GM21528 (cell line): ENCODE measurements at regions not wholly inside any gene's neighbourhood (a gene's known extent, or its start where the extent isn't known, plus 50 kb on each side); places are given as distances from the start of the nearest gene placed in this dataset.

Experiments used
- ATAC-seq: cut with Tn5 transposase; IDR thresholded peaks from one replicate; pipeline ENCODE4 v1.9.1; 2021; ENCODE audit warnings: mild to moderate bottlenecking, moderate library complexity; ENCODE audit not compliant: unreplicated experiment, low FRiP score

DNA sequence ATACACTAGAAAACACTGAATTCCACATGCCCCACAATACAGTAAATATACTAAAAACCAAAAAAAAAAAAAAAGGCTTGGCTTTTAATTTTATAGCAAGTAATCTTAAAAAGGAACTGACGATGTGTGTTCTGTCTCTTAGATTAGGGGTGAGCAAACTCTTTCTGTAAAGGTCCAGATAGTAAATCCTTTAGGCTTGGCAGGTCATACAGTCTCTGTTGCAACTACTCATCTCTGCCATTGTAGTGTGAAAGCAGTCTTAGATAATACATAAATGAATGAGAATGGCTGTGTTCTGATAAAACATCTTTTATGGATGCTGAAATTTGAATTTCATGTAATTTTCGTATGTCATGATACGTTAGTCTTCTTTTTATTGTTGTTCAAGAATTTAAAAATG lies 150.2 kb downstream of the SLC30A10 start:
- no peak for ATAC-seq

DNA sequence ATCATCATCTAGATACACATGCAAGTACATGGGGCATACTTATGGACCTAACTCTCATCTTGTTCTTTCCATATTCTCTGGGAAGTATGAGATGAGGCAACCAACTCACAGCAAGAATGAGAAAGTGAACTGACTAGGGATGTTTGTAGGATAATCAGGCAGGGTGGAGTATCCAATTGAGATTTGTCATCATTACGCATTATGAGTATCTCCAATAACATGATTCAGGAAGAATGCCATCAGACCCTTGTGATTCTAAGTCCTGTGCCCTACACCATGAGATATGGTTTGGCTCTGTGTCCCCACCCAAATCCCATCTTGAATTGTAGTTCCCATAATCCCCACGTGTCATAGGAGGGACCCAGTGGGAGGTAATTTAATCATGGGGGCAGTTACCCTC lies 154.0 kb downstream of the SLC30A10 start:
- no peak for ATAC-seq

DNA sequence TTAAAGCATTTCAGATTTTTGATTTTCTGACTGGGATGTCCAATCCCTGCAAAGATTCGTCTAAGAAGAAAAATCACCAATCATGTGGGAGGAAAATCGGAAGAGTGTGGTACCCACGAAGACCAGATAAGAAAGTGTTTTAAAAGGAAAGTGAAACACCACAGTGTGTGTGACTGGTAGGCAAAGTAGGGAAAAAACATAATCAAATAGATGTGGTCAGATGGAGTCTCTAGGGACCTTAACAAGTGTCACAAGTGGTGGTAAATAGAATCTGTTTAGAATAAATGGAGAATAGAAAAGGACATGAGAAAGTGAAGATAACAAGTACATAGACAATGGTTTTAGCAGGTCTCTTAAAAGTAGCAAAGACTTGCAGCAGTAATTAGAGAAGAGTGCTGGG lies 154.6 kb downstream of the SLC30A10 start:
- peak; percentile 96 for ATAC-seq

DNA sequence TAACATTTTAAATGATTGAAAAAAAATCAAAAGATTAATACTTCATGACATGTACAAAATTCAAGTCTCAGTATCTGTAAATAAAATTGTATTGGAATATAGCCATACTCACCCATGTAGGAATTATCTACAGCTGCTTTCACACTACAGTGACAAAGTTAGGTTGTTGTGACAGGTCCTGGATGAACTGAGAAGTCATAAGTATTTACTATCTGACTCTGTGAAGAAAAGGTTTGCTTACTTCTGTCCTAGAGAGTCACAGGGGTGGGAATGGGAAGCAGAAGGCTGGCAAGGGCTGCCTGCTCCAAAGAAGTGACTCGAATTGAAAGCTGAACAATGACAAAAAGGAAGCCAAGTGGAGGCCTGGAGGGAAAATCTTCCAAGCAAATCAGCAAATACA lies 155.2 kb downstream of the SLC30A10 start:
- no peak for ATAC-seq

DNA sequence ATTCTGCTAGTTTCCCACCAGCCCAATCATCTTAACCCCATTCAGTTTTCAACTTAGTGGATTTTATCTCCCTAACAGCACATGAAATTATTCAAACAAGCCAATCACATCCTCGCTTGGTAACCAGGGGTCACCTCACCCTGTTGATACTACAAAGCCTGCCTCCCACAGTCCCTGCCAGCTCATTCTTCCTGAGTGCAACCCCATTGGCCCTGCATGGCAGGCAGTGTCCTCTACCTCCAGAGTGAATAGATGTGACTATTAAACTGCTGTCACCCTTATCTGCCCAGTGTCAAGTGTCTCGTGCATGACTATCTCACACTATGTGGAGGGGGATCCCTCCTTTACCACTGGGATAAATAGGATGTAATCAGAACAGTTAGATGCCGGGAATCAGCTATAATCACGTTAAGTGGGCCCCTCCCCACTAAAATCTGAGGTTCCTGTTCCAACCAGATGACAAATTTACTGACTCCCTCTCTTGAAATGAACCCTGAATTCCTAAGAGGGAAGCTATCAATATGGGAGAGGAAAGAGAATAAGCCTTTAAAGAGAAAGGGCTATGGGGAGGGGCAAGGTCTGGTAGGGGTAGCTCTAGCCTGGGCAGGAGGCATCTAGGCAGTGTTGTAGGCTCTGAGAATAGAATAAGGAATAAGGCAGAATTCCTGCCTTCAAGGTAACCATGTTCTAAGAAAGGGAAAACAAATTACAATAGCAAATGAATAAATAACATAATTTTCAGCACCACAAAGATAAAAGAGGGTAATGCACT lies 155.9 kb downstream of the SLC30A10 start:
- ATAC-seq, result no peak

DNA sequence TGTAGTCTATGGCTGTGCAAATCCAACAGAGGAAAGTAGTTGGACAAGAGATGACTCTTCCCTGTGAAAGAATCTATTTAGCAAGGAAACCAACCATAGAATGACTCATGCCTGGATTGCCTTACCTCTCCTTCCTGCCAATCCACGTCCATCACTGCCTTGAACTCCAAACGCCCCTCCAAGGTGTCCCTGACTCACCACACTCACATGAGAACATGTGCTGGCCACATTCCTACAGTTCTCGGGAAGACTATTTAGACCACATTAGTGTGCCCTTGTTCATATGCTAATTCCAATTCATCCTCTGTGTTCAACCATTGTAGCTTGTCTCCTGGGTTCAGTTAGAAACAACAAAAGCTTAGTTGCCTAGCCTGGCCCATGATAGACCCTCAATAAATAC lies 157.3 kb downstream of the SLC30A10 start:
- ATAC-seq, result no peak

DNA sequence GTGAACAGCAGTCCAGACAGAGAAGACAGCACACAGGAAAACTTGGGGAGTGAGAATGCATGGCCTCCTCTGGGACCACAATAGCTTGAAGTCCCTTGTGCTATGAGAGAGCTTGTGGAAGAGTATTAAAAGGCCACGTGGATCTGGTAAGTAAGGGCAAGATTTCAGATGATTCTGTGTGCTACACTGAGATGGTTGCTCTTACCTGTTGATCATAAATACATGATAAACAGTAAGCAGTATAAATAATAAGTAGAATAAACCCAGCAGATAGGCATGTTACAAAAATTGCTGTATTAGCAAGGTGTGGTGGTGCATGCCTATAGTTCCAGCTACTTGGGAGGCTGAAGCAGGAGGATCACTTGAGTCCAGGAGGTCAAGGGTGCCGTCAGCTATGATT lies 150.4 kb upstream of the ZC3H11B start:
- no peak for ATAC-seq

DNA sequence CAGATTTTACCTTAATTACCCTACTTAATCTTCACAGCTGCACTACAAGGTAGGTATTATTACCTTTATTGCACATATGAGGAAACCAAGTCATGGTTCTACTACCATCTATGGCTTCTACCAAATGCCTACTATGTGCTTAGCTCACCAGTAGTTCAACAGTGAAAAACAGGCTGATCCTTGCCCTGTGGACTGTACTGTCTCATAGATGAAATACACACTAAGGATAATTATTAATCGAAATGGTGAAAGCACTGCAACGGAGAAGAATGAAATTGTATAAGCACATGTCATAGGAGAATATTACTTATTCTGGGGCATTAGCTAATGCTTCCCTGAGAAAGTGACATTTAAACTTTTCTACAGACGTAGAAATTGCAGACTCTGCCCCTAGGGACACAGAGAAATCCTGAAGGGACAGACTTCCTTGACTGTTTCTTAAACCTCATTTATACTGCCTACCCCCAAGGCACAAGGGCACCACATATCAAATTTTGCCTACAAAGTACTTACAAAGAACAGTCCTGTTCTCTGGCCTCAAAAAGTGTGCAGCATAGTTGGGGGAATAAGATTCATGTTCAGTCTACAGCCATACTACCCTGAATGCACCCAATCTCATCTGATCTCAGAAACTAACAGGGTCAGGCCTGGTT lies 148.4 kb upstream of the ZC3H11B start:
- ATAC-seq, result no peak

DNA sequence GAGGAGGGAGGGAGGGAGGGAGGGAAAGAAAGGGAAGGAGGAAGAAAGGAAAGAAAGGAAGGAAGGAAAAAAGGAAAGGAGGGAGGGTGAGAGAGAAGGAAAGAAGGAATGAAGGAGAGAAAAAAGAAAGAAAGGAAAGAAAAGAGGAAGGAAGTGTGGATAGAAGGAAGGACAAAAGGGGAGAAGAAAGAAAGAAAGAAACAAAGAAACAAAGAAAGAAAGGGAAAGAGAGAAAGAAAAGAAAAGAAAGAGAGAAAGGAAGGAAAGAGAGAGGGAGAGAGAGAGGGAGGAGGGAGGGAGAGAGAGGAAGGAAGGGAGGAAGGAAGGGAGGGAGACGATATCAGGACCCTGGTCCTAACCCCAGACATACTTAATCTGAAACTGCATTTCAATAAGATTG lies 146.2 kb upstream of the ZC3H11B start:
- ATAC-seq, result no peak

DNA sequence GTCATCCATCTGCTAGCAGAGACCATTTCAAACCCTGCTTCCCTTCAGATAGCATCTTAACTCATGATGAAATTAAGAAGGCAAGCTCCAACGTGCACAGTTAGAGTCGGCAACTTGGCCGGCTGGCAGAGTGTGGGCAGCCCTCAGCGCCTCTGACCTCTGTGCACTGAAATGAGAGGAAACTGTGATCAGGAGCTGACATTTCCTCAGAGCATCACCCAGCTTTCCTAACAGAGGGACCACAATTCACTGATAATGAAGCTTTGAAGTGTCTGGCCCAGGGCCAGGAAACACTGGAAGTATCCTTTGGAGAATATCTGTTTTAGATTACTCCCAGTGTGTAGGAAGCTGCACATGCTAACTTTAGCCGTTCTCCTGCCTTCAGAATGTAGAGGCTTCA lies 145.0 kb upstream of the ZC3H11B start:
- ATAC-seq, result no peak

DNA sequence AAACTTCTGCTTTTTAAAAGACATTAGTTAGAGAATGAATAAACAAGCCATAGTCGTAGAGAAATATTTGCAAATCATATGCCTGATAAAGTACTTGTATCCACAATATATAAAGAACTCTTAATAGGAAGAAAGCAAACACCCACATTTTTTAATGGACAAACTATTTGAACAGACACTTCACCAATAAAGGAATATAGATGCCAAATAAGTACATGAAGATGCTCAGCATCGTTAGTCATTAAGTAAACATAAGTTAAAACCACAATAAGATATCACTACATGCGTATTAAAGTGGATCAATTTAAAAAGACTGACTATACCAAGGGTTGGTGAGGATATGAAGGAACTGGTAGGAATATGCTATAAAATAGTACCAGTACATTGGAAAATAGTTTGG lies 142.3 kb upstream of the ZC3H11B start:
- ATAC-seq, result no peak

DNA sequence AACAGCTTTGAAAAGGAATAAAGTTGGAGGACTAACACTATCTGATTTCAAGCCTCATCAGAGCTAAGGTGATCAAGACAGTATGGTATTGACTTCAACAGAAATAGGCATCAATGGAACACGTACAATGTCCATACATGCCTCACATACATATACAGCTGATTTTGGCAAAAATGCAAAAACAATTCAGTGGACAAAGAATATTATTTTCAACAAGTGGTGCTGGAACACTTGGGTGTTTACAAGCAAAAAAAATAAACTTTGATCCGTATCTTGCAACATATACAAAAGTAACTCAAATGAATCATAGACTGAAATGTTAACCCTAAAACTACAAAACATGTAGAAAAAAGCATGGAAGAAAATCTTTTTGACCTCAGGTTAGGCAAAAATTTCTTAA lies 141.9 kb upstream of the ZC3H11B start:
- no peak for ATAC-seq

DNA sequence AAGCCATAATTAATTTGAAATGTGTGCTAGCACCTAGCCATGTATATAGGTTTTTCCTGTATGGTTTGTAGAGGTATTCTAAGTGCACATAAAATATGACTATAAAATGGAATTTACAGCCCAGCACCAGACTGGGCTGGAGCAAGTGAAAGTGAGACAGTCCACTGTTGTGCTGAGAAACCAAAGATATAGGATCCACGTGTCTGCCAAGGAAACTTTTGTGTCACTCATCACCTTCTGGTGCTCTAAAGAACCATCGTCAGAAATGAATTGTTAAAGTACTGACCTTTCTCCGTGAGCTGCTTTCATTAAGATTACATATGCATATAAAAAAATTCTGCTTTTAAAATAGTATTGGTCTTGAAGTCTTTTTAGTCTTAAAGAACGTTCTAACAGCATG lies 141.0 kb upstream of the ZC3H11B start:
- ATAC-seq, result no peak

DNA sequence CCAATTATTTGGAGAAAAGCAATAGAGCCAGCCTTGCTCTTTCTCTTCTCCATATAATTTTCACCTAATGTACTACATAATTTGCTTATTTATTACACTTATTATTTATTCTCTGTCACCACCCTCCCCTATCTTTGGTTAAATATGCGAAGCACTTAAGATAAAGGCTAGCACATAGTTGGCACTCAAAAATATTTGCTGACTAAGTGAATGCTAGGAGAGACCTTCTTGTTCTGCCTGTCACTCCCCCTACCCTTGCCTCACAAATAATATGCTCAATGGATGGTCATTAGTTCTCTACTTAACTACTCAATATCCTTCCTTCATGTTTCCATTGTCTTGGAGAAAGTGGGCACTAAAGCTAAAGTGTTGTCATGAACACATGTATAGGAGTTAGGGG lies 139.7 kb upstream of the ZC3H11B start:
- ATAC-seq, result no peak

DNA sequence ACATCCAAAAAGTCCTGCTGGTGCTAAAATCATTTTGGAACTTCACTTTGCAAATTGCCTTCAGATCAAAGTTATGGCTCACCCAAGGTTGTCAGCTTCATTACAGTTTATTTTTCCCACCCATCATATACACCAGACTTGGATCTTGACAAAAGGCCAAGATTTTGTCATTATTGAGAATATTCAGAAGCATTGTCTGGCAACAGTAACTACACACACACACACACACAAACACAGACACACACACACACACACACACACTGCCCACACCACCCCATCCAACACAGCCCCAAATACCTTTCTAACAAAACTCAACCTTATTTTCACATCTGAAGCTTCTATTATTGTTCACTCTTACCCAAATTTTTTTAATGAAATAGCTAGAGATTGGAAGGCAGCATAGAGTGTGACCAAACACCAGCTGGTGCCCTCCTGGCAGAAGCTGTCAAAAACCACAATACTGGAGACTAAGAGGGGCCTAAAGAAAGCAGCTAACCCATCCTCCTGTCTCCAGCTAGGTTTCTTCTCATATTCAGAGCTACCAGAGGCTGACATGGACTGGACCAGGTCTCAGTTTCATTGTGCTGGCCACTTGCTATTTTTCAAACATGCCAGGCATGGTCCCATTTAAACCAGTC lies 139.1 kb upstream of the ZC3H11B start:
- ATAC-seq, result no peak

DNA sequence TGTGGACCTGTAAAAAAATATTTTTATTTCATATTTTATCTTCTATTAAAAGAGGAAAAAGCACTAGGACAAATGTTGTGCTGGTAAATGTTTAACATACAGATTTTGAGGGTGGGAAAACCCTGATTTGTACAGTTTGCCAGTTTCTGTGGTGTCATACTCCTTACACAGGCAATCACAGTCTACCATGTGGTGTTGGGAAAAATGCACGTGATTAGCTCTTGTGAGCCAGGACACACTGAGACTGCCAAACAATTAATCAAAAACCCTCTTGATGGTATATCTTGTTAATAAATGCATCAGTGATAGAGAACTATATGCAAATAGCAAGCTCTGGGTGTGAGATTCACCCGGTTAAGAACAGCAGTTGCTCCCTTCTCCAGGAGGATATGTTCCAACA lies 136.5 kb upstream of the ZC3H11B start:
- no peak for ATAC-seq

DNA sequence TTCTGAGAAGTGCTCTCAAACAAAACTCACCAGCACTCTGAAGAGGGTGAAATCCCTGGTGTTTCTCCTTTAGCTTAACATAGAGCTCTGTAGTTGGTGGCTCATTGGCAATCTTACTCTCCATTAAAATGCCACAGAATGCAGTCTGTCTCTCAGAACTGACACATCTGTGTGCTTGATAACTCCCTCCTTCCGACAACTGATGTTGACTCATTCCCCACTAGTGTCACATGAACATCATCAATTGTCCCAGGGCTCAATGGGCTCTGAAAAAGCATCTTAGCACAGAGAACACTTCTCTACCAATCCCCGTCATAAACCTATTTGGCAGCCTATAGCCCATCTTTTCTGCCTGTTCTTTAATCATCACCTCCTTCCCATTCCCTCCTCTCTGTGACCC lies 133.2 kb upstream of the ZC3H11B start:
- no peak for ATAC-seq

DNA sequence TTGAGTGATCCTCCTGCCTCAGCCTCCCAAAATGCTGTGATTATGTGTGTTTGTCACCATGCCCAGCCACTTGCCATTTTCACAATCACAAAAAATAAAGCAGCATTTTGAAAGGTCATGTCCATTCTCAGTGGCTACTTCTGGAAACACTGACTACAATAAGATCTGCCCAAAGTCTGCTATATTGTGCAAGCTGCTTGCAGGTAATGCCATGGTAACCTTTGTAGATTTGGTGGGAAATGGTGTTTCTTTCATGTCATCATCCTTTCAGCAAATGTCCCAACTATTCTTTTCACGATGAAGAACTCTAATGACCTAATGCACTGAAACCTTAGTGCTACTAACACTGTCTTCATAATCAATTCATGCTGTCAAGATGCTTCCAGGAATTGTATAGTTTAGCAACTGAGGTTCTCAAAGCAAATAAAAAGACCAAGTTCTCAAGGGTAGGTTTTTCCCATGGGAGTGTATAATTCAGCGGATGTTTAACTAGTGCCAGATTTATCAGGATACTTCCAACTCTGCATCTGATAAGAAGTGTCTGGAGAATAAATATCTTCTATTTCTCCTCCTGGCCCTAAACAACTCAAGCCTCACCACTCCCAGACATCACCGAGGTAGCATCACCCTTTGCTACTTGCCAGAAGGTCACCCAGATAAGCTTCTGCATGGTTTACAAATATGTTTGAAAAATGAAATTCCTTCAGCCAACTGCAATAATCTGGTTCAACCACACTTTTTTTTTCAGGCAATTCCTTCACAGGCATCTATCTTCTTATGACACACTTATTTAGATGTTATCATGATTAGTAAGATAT lies 132.0 kb upstream of the ZC3H11B start:
- no peak for ATAC-seq

DNA sequence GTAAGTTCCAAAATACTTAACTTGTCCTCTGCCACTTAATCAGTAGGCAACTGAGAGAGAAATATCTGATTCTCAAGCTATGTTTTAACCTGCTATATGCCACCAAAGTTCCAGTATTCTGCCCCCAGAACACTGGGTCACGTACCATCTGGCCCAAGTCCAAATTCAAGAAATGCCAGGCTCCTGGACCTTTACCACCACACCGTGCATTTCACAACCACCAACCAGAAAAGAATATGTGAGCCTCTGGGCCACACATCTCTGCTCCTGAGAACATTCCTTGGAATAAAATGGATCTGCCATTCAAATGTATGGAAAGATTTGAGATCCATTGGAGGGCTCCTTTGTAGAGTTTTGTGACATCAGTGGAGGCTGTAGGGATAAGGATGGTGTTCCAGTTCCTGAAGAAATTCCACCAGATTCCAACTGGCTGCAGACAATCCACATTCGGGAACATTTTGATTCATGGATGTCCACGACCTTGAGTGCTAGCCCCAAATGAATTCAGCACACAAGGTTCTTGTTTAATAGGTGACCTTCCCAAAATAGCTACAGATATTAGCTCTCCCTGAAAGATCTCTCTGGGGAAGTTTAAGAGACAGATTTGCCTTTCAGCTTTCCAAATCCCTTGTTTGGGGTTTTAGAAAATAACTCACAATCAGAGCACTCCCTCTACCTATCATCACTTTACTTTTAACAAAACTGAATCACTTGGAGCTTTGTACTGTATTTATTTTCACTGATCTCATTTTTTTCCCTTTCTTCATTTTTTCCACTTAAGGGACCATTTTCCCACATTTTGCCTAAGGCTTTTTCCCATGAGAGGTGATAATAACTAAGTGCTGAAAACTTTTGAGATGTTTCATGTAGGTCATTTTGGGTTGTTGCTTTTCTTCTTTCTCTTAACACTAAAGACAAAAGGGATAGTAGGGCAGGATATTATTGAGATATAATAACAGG lies 128.4 kb upstream of the ZC3H11B start:
- ATAC-seq, result no peak
